ENCODE measurements at regions not wholly inside any gene's neighbourhood (a gene's known extent, or its start where the extent isn't known, plus 50 kb on each side); places are given as distances from the start of the nearest gene placed in this dataset.

DNA sequence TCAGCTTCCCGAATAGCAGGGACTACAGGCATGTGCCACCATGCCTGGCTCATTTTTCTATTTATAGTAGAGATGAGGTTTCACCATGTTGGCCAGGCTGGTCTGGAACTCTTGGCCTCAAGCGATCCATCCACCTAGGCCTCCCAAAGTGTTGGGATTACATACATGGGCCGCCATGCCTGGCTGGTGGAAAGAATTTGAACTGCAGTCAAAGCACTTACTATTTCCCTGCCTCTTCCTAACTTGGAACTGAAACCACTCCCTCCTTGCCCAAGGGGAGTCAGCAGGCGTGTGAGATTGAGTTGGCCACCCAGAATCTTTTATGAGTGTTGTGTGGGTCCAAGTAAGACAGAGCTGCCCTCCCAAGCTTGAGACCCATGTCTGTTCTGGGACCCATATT, 86.1 kb upstream of the PTPN3 start:
- WGBS, result 93% methylated on average over 4 of the region's 4 CpGs
- Histone ChIP-seq H3K27ac (ENCODE audit: low read depth in 1 of 2, low read length in 2 of 2) (no peak overlapping the region), H3K4me1 (ENCODE audit: control insufficient read depth in 4 of 4, insufficient read depth in 4 of 4, low read length in 3 of 4) (no peaks in the 10 kb centered on the region), H3K27me3 (ENCODE audit: control insufficient read depth in 4 of 4, insufficient read depth in 4 of 4, low read length in 3 of 4) (no peaks in the 10 kb centered on the region), H3K4me3 (ENCODE audit: low read depth in 1 of 3, low read length in 3 of 3) (no peak overlapping the region), H3K36me3 (ENCODE audit: control insufficient read depth in 4 of 4, insufficient read depth in 3 of 4, low read depth in 1 of 4, low read length in 3 of 4) (no peaks in the 10 kb centered on the region), H3K9ac (ENCODE audit: low read depth in 1 of 2, low read length in 2 of 2) (no peak overlapping the region), H3K9me3 (ENCODE audit: control insufficient read depth in 4 of 4, low read length in 3 of 4) (no peaks in the 10 kb centered on the region)
- TF ChIP-seq, protein P1, sequence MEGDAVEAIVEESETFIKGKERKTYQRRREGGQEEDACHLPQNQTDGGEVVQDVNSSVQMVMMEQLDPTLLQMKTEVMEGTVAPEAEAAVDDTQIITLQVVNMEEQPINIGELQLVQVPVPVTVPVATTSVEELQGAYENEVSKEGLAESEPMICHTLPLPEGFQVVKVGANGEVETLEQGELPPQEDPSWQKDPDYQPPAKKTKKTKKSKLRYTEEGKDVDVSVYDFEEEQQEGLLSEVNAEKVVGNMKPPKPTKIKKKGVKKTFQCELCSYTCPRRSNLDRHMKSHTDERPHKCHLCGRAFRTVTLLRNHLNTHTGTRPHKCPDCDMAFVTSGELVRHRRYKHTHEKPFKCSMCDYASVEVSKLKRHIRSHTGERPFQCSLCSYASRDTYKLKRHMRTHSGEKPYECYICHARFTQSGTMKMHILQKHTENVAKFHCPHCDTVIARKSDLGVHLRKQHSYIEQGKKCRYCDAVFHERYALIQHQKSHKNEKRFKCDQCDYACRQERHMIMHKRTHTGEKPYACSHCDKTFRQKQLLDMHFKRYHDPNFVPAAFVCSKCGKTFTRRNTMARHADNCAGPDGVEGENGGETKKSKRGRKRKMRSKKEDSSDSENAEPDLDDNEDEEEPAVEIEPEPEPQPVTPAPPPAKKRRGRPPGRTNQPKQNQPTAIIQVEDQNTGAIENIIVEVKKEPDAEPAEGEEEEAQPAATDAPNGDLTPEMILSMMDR (IDR thresholded peaks at IDR 0.05; ENCODE audit: low read depth, low read length, missing input control), result no peak
- TF ChIP-seq FOXA2 (IDR thresholded peaks at IDR 0.05) (no peak), GABPA (IDR thresholded peaks at IDR 0.05 in 1 of 2, conservative IDR thresholded peaks at IDR 0.05 in 1 of 2) (no peak), YY1 (IDR thresholded peaks at IDR 0.05) (no peak), FOXA1 (IDR thresholded peaks at IDR 0.05) (no peak), HNF4G (IDR thresholded peaks at IDR 0.05) (no peak), SP1 (IDR thresholded peaks at IDR 0.05) (no peak), HNF4A (conservative IDR thresholded peaks at IDR 0.05) (no peak), RAD21 (IDR thresholded peaks at IDR 0.05) (no peak), RXRA (IDR thresholded peaks at IDR 0.05) (no peak), NR2F2 (IDR thresholded peaks at IDR 0.05) (no peak)
- TF ChIP-seq, protein P2, sequence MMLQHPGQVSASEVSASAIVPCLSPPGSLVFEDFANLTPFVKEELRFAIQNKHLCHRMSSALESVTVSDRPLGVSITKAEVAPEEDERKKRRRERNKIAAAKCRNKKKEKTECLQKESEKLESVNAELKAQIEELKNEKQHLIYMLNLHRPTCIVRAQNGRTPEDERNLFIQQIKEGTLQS (IDR thresholded peaks at IDR 0.05), result no peak
- TF ChIP-seq, protein P3, sequence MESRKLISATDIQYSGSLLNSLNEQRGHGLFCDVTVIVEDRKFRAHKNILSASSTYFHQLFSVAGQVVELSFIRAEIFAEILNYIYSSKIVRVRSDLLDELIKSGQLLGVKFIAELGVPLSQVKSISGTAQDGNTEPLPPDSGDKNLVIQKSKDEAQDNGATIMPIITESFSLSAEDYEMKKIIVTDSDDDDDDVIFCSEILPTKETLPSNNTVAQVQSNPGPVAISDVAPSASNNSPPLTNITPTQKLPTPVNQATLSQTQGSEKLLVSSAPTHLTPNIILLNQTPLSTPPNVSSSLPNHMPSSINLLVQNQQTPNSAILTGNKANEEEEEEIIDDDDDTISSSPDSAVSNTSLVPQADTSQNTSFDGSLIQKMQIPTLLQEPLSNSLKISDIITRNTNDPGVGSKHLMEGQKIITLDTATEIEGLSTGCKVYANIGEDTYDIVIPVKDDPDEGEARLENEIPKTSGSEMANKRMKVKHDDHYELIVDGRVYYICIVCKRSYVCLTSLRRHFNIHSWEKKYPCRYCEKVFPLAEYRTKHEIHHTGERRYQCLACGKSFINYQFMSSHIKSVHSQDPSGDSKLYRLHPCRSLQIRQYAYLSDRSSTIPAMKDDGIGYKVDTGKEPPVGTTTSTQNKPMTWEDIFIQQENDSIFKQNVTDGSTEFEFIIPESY (IDR thresholded peaks at IDR 0.05), result no peak
- no peak for DNase-seq (ENCODE audit: low spot score)

DNA sequence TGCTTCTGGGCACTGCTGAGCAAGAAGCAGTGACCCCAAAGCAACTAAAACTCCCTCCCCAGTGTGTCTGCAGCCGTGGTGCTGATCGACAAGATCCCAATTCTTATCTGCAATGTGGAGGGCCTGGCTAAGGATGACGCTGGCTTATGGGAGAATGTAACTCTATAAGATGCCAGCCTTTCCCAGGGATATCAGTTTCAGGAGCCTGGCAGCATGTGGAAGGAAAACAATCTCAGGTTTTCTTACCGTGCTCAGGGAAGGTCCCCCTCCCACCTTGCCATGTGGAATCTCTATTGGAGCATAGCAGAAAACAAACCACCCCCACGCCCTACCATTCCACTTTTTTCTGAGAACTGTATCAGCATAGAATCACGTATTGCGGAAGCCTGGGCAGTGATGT, 87.7 kb upstream of the PTPN3 start:
- no peaks in the 10 kb centered on the region for H3K36me3 ChIP-seq (ENCODE audit: control insufficient read depth in 4 of 4, insufficient read depth in 3 of 4, low read depth in 1 of 4, low read length in 3 of 4)
- H3K9me3 ChIP-seq (ENCODE audit: control insufficient read depth in 4 of 4, low read length in 3 of 4), result no peaks in the 10 kb centered on the region
- no peak for TF ChIP-seq EGR1 (IDR thresholded peaks at IDR 0.05; ENCODE audit: low read depth in 2 of 2)
- TF ChIP-seq NR2F2 (IDR thresholded peaks at IDR 0.05), result no peak
- TF ChIP-seq RAD21 (IDR thresholded peaks at IDR 0.05), result no peak
- no peak for TF ChIP-seq RXRA (IDR thresholded peaks at IDR 0.05)
- no peak for TF ChIP-seq HNF4G (IDR thresholded peaks at IDR 0.05)
- TF ChIP-seq, protein P2 (IDR thresholded peaks at IDR 0.05), result no peak
- TF ChIP-seq, protein P1 (IDR thresholded peaks at IDR 0.05; ENCODE audit: low read depth, low read length, missing input control), result no peak
- TF ChIP-seq YY1 (IDR thresholded peaks at IDR 0.05), result no peak
- TF ChIP-seq, protein P4, sequence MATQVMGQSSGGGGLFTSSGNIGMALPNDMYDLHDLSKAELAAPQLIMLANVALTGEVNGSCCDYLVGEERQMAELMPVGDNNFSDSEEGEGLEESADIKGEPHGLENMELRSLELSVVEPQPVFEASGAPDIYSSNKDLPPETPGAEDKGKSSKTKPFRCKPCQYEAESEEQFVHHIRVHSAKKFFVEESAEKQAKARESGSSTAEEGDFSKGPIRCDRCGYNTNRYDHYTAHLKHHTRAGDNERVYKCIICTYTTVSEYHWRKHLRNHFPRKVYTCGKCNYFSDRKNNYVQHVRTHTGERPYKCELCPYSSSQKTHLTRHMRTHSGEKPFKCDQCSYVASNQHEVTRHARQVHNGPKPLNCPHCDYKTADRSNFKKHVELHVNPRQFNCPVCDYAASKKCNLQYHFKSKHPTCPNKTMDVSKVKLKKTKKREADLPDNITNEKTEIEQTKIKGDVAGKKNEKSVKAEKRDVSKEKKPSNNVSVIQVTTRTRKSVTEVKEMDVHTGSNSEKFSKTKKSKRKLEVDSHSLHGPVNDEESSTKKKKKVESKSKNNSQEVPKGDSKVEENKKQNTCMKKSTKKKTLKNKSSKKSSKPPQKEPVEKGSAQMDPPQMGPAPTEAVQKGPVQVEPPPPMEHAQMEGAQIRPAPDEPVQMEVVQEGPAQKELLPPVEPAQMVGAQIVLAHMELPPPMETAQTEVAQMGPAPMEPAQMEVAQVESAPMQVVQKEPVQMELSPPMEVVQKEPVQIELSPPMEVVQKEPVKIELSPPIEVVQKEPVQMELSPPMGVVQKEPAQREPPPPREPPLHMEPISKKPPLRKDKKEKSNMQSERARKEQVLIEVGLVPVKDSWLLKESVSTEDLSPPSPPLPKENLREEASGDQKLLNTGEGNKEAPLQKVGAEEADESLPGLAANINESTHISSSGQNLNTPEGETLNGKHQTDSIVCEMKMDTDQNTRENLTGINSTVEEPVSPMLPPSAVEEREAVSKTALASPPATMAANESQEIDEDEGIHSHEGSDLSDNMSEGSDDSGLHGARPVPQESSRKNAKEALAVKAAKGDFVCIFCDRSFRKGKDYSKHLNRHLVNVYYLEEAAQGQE (IDR thresholded peaks at IDR 0.05), result no peak
- no peak for TF ChIP-seq JUND (IDR thresholded peaks at IDR 0.05)
- no peak for TF ChIP-seq GABPA (IDR thresholded peaks at IDR 0.05 in 1 of 2, conservative IDR thresholded peaks at IDR 0.05 in 1 of 2)
- TF ChIP-seq SP1 (IDR thresholded peaks at IDR 0.05), result no peak
- TF ChIP-seq FOXA2 (IDR thresholded peaks at IDR 0.05), result no peak
- TF ChIP-seq, protein P5, sequence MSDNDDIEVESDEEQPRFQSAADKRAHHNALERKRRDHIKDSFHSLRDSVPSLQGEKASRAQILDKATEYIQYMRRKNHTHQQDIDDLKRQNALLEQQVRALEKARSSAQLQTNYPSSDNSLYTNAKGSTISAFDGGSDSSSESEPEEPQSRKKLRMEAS (IDR thresholded peaks at IDR 0.05), result no peak
- TF ChIP-seq, protein P3 (IDR thresholded peaks at IDR 0.05), result no peak
- no peak for TF ChIP-seq HNF4A (conservative IDR thresholded peaks at IDR 0.05)
- TF ChIP-seq FOXA1 (IDR thresholded peaks at IDR 0.05), result no peak
- TF ChIP-seq TAF1 (conservative IDR thresholded peaks at IDR 0.05), result no peak
- no peak overlapping the region for H3K9ac ChIP-seq (ENCODE audit: low read depth in 1 of 2, low read length in 2 of 2)
- H3K27ac ChIP-seq (ENCODE audit: low read depth in 1 of 2, low read length in 2 of 2), result no peak overlapping the region
- H3K4me1 ChIP-seq (ENCODE audit: control insufficient read depth in 4 of 4, insufficient read depth in 4 of 4, low read length in 3 of 4), result no peaks in the 10 kb centered on the region
- no peak for DNase-seq (ENCODE audit: low spot score)
- H3K4me3 ChIP-seq (ENCODE audit: low read depth in 1 of 3, low read length in 3 of 3), result no peak overlapping the region
- H3K27me3 ChIP-seq (ENCODE audit: control insufficient read depth in 4 of 4, insufficient read depth in 4 of 4, low read length in 3 of 4), result no peaks in the 10 kb centered on the region
- WGBS, result 79% methylated on average over 7 of the region's 7 CpGs

Measured in liver (tissue), 8 donors.